ENCODE measurements at regions not wholly inside any gene's neighbourhood (a gene's known extent, or its start where the extent isn't known, plus 50 kb on each side); places are given as distances from the start of the nearest gene placed in this dataset.

GRCh38 chr1:104720741-104721140 lies 971.0 kb downstream of the AMY1C start:
- no peak overlapping the region for H3K27ac ChIP-seq (ENCODE audit: low read depth, low read length)
- H3K4me3 ChIP-seq (ENCODE audit: low read depth, low read length): no peak overlapping the region
- no peaks in the 10 kb centered on the region for H3K36me3 ChIP-seq (ENCODE audit: insufficient read depth, low read length)
- no peaks in the 10 kb centered on the region for H3K4me1 ChIP-seq (ENCODE audit: control insufficient read depth, insufficient read depth, low read length, unreplicated experiment)
- H2AFZ ChIP-seq (ENCODE audit: low read length, unreplicated experiment): no peak overlapping the region
- H3K27me3 ChIP-seq (ENCODE audit: insufficient read depth, low read length): no peaks in the 10 kb centered on the region
- H3K79me2 ChIP-seq (ENCODE audit: control insufficient read depth, insufficient read depth, low read length, unreplicated experiment): no peaks in the 10 kb centered on the region

DNA sequence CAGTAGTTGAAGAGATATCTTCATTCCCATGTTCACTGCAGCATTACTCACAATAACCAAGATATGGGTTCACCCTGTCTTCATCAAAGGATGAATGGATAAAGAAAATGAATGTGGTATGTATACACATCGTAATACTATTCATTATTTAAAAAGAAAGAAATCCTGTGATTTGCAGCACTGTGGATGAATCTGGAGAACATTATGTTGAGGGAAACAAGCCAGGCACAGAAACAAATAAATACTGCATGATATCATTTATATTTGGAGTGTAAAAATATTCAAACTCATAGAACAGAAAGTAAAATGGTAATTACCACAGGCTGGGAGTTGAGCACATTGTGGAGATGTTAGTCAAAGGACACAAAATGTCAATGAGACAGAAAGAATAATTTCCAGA lies 977.2 kb downstream of the AMY1C start:
- no peaks in the 10 kb centered on the region for H3K27me3 ChIP-seq (ENCODE audit: insufficient read depth, low read length)
- H3K4me3 ChIP-seq (ENCODE audit: low read depth, low read length): no peak overlapping the region
- no peak overlapping the region for H3K27ac ChIP-seq (ENCODE audit: low read depth, low read length)
- H3K4me1 ChIP-seq (ENCODE audit: control insufficient read depth, insufficient read depth, low read length, unreplicated experiment): no peaks in the 10 kb centered on the region
- no peaks in the 10 kb centered on the region for H3K36me3 ChIP-seq (ENCODE audit: insufficient read depth, low read length)
- no peak overlapping the region for H2AFZ ChIP-seq (ENCODE audit: low read length, unreplicated experiment)
- no peaks in the 10 kb centered on the region for H3K79me2 ChIP-seq (ENCODE audit: control insufficient read depth, insufficient read depth, low read length, unreplicated experiment)

DNA sequence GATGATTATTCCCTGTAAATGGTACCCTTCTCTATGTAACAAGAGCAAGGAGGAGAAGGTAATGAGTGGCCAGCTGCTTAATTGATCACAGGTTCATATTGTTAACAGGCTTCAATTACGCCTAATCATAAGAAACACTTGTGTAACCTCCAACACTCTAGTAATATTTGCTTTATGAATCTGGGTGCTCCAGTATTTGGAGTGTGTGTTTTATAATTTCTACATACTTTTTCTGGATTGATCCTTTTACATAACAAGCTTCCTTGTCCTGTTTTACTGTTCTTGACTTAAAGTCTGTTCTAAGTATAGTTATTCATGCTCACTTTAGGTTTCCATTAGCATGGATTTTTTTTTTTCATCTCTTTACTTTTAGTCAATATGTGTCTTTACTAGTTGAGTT lies 984.2 kb downstream of the AMY1C start:
- Histone ChIP-seq H3K4me3 (ENCODE audit: low read depth, low read length) (no peak overlapping the region), H3K4me1 (ENCODE audit: control insufficient read depth, insufficient read depth, low read length, unreplicated experiment) (no peaks in the 10 kb centered on the region), H3K27me3 (ENCODE audit: insufficient read depth, low read length) (no peaks in the 10 kb centered on the region), H3K36me3 (ENCODE audit: insufficient read depth, low read length) (no peaks in the 10 kb centered on the region), H2AFZ (ENCODE audit: low read length, unreplicated experiment) (no peak overlapping the region), H3K27ac (ENCODE audit: low read depth, low read length) (no peak overlapping the region), H3K79me2 (ENCODE audit: control insufficient read depth, insufficient read depth, low read length, unreplicated experiment) (no peaks in the 10 kb centered on the region)

DNA sequence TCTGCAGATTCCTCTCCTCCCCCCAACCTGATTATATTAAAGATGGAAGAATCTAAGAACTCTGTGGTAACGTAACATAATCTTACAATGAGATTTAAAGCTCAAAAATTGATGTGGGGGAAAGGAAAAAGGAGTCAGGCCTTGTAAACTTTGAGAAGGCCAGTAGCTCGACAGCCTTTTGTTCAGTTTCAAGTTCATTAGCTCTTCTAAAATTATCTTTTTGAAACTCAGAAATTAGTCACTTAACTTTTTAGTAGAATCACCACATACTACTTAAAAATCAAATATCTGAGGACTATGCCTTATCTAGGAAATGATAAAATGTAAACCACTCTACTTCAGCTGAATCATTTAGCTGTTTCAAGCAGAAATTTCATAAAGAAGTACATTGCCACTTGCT lies 996.2 kb downstream of the AMY1C start:
- Histone ChIP-seq H3K27ac (ENCODE audit: low read depth, low read length) (no peak overlapping the region), H3K27me3 (ENCODE audit: insufficient read depth, low read length) (no peaks in the 10 kb centered on the region), H3K4me1 (ENCODE audit: control insufficient read depth, insufficient read depth, low read length, unreplicated experiment) (no peaks in the 10 kb centered on the region), H2AFZ (ENCODE audit: low read length, unreplicated experiment) (no peak overlapping the region), H3K4me3 (ENCODE audit: low read depth, low read length) (no peak overlapping the region), H3K36me3 (ENCODE audit: insufficient read depth, low read length) (no peaks in the 10 kb centered on the region), H3K79me2 (ENCODE audit: control insufficient read depth, insufficient read depth, low read length, unreplicated experiment) (no peaks in the 10 kb centered on the region)

- Histone ChIP-seq H2AFZ (ENCODE audit: low read length, unreplicated experiment) (no peak overlapping the region), H3K4me3 (ENCODE audit: low read depth, low read length) (no peak overlapping the region), H3K36me3 (ENCODE audit: insufficient read depth, low read length) (no peaks in the 10 kb centered on the region), H3K4me1 (ENCODE audit: control insufficient read depth, insufficient read depth, low read length, unreplicated experiment) (no peaks in the 10 kb centered on the region), H3K27ac (ENCODE audit: low read depth, low read length) (no peak overlapping the region), H3K79me2 (ENCODE audit: control insufficient read depth, insufficient read depth, low read length, unreplicated experiment) (no peaks in the 10 kb centered on the region), H3K27me3 (ENCODE audit: insufficient read depth, low read length) (no peaks in the 10 kb centered on the region)
Observed at GRCh38 chr1:104746994-104747393, 997.3 kb downstream of the AMY1C start.

- Histone ChIP-seq H2AFZ (ENCODE audit: low read length, unreplicated experiment) (no peak overlapping the region), H3K27ac (ENCODE audit: low read depth, low read length) (no peak overlapping the region)
Observed at GRCh38 chr1:104760017-104760416, 1010.3 kb downstream of the AMY1C start.

GRCh38 chr1:104761961-104762570 lies 1012.4 kb downstream of the AMY1C start:
- Histone ChIP-seq H3K27ac (ENCODE audit: low read depth, low read length) (no peak overlapping the region), H2AFZ (ENCODE audit: low read length, unreplicated experiment) (no peak overlapping the region)

More at GRCh38 chr1:104760017-104760416, 1010.3 kb downstream of the AMY1C start:
- no peak overlapping the region for H3K4me3 ChIP-seq (ENCODE audit: low read depth, low read length)
- H3K27me3 ChIP-seq (ENCODE audit: insufficient read depth, low read length): no peaks in the 10 kb centered on the region; the same call in 1 of the 2 replicates
- H3K36me3 ChIP-seq (ENCODE audit: insufficient read depth, low read length): no peaks in the 10 kb centered on the region
- H3K79me2 ChIP-seq (ENCODE audit: control insufficient read depth, insufficient read depth, low read length, unreplicated experiment): no peaks in the 10 kb centered on the region
- H3K4me1 ChIP-seq (ENCODE audit: control insufficient read depth, insufficient read depth, low read length, unreplicated experiment): no peaks in the 10 kb centered on the region

GRCh38 chr1:104765085-104765484 lies 1015.4 kb downstream of the AMY1C start:
- Histone ChIP-seq H2AFZ (ENCODE audit: low read length, unreplicated experiment) (no peak overlapping the region), H3K79me2 (ENCODE audit: control insufficient read depth, insufficient read depth, low read length, unreplicated experiment) (no peaks in the 10 kb centered on the region), H3K27me3 (ENCODE audit: insufficient read depth, low read length) (no peaks in the 10 kb centered on the region; the same call in 1 of the 2 replicates), H3K36me3 (ENCODE audit: insufficient read depth, low read length) (no peaks in the 10 kb centered on the region), H3K4me3 (ENCODE audit: low read depth, low read length) (no peak overlapping the region), H3K4me1 (ENCODE audit: control insufficient read depth, insufficient read depth, low read length, unreplicated experiment) (no peaks in the 10 kb centered on the region), H3K27ac (ENCODE audit: low read depth, low read length) (no peak overlapping the region)

More at GRCh38 chr1:104761961-104762570, 1012.4 kb downstream of the AMY1C start:
- H3K4me3 ChIP-seq (ENCODE audit: low read depth, low read length): no peak overlapping the region
- no peaks in the 10 kb centered on the region for H3K36me3 ChIP-seq (ENCODE audit: insufficient read depth, low read length)
- no peaks in the 10 kb centered on the region for H3K4me1 ChIP-seq (ENCODE audit: control insufficient read depth, insufficient read depth, low read length, unreplicated experiment)
- no peaks in the 10 kb centered on the region for H3K79me2 ChIP-seq (ENCODE audit: control insufficient read depth, insufficient read depth, low read length, unreplicated experiment)
- H3K27me3 ChIP-seq (ENCODE audit: insufficient read depth, low read length): no peaks in the 10 kb centered on the region; the same call in 1 of the 2 replicates

- no peaks in the 10 kb centered on the region for H3K36me3 ChIP-seq (ENCODE audit: insufficient read depth, low read length)
- no peaks in the 10 kb centered on the region for H3K4me1 ChIP-seq (ENCODE audit: control insufficient read depth, insufficient read depth, low read length, unreplicated experiment)
- no peaks in the 10 kb centered on the region for H3K79me2 ChIP-seq (ENCODE audit: control insufficient read depth, insufficient read depth, low read length, unreplicated experiment)
- H2AFZ ChIP-seq (ENCODE audit: low read length, unreplicated experiment): no peak overlapping the region
- H3K27ac ChIP-seq (ENCODE audit: low read depth, low read length): no peak overlapping the region
- H3K27me3 ChIP-seq (ENCODE audit: insufficient read depth, low read length): no peaks in the 10 kb centered on the region
- H3K4me3 ChIP-seq (ENCODE audit: low read depth, low read length): no peak overlapping the region
Observed at GRCh38 chr1:104768466-104768865, 1018.8 kb downstream of the AMY1C start.

DNA sequence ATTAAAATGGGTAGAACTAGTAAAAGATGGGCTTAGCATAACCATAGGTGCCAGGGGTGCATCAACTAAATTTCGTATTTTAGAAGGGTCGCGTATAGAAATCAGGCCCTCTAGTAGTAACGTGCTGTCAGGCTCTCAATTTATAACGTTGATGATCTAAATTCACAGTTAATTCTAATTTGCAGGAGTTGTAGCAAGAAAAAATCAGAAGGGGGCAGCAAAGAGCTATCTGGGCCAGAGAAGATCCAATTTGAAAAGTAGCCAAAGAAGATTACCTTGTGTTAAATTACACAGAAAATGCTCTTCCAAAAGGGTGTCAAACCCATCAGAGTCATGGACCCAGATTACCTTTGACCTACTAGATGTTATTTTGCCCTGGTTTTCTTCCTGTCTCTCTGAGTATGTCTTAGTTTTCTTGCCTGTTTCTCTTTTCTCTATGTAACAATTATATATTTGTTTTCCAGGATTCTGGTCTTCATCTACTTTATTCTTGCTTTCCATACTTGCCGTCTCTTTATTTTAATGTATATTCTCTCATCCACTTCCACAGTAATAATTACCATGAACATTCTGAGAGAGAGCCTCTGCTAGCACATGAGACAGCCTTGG lies 1030.9 kb downstream of the AMY1C start:
- no peak overlapping the region for H2AFZ ChIP-seq (ENCODE audit: low read length, unreplicated experiment)

DNA sequence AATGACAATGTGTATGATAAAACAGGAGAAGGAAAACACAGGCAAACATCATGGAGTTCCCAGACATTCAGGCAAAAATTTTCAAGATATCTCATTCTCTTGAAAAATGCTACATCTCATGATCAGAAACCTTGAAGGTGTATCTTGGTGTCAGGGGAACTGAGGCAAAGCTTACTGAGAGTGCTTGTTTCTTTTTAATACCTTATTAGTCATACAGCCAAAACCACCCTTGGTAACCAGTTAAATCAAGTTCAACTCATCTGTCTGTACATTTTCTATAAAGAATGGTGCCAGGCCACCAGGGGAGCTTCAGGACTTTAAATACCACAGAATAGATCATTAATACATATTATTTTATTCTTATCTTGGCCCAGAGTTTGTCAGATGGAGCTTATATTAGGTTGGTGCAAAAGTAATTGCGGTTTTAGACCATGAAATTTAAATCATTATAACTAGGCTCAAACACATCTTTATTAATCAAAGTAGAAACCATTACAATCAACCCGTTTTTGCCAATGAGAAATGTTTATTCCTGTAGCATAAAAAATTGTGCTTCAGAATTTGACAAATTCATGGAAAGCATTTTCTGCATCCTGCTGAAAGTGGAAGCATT lies 1036.0 kb downstream of the AMY1C start:
- Histone ChIP-seq H2AFZ (ENCODE audit: low read length, unreplicated experiment) (no peak overlapping the region), H3K27me3 (ENCODE audit: insufficient read depth, low read length) (no peaks in the 10 kb centered on the region), H3K27ac (ENCODE audit: low read depth, low read length) (no peak overlapping the region), H3K36me3 (ENCODE audit: insufficient read depth, low read length) (no peaks in the 10 kb centered on the region), H3K4me1 (ENCODE audit: control insufficient read depth, insufficient read depth, low read length, unreplicated experiment) (no peaks in the 10 kb centered on the region), H3K4me3 (ENCODE audit: low read depth, low read length) (no peak overlapping the region), H3K79me2 (ENCODE audit: control insufficient read depth, insufficient read depth, low read length, unreplicated experiment) (no peaks in the 10 kb centered on the region)

More for the DNA sequence above, 1030.9 kb downstream of the AMY1C start:
- H3K79me2 ChIP-seq (ENCODE audit: control insufficient read depth, insufficient read depth, low read length, unreplicated experiment): no peaks in the 10 kb centered on the region
- no peaks in the 10 kb centered on the region for H3K36me3 ChIP-seq (ENCODE audit: insufficient read depth, low read length)
- no peak overlapping the region for H3K4me3 ChIP-seq (ENCODE audit: low read depth, low read length)
- H3K4me1 ChIP-seq (ENCODE audit: control insufficient read depth, insufficient read depth, low read length, unreplicated experiment): no peaks in the 10 kb centered on the region
- H3K27me3 ChIP-seq (ENCODE audit: insufficient read depth, low read length): no peaks in the 10 kb centered on the region
- H3K27ac ChIP-seq (ENCODE audit: low read depth, low read length): no peak overlapping the region

Data from ACC112 (cell line).